HG03520 (cell line): ENCODE measurements at regions not wholly inside any gene's neighbourhood (a gene's known extent, or its start where the extent isn't known, plus 50 kb on each side); places are given as distances from the start of the nearest gene placed in this dataset.

Source experiments
- ATAC-seq: cut with Tn5 transposase; IDR thresholded peaks from one replicate; pipeline ENCODE4 v1.9.1; 2021; ENCODE audit warnings: mild to moderate bottlenecking, moderate library complexity; ENCODE audit not compliant: unreplicated experiment

DNA sequence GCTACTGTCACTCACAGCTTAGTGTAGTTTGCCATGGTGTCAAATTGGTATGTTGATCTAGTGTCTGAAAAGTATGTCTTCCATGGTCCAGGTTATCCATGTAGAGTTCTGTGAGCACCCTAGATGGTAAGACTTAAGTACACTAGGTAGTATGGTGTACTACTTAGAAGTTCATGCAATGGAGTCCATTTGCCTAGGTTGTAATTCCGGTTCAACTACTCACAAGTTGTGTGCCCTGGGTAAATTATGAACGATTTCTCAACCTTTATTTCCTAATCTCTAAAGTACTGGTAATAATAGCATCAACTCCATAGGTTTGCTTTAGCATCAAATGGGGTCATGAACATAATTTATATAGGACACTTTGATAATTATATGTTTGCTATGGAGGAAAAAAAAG, 666.2 kb upstream of the CELF2 start:
- no peak for ATAC-seq

DNA sequence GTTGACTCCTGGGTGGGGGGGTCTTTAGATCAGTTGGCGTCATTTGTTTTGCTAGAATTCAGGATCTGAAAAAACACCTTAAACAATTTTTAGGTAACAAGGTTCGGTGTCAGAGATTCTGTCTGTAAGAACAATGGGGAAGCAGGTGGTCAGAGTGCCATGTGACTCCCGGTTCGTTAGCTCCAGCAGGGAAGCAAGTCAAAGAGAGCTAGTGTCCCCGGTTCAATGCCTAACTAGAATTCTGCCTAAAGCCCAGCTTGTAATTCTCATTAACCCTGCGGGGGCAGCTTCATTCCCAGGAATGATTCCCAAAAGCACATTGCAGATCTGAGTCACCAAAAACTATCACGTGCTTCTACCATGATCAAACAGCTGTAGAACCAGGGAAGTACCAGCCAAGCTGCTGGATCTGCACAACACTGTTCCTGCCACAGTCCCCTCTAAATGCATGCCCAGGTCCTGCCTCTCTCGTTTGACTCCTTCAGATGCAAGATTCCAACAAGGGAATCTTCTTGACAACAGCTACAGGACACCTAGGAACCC, 664.3 kb upstream of the CELF2 start:
- no peak for ATAC-seq

DNA sequence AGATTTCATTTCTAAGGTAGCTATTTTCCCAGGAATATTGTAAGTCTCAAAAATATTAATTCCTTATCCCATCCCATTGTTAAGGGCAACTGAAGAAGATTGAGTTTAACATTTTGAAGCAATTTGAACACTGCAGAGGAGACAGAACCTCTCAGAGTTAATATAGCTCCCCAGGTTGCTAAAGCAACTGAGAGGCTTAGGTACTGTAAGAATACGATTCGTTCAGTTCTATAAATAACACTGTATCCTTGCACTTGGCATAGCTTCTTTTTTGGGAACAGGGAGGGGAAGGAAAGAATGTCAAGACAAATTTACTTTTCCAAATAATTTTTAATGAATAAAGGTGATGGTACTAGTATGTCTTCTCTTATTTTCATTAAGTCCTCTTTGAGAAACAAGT, 658.4 kb upstream of the CELF2 start:
- ATAC-seq: no peak

DNA sequence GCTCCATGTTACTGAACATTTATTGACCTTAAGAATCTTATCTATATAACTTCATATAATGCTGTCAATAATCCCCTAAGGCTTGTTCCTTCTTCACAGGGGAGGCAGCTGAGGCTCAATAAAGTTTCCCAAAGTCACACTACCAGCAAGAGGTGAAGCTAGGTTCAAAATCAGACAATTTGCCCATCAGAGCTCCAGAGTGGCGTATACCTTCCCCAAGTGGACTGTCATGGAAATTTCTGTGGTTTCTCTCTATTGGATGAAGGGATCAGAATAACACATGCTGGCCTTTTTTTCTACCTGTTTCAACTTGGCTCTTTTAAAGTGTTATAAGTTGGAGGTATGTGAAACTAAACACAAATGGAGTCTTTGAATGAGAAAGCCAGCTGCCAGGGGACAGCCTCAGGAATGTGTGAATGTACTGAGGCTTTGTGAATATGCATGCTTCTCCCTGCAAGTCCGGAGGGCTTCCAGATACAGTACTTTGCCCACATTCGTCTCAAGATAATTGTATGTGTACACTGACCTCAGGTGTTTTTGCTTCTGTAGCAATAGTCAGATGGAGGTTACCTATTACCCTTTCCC, 656.3 kb upstream of the CELF2 start:
- no peak for ATAC-seq

DNA sequence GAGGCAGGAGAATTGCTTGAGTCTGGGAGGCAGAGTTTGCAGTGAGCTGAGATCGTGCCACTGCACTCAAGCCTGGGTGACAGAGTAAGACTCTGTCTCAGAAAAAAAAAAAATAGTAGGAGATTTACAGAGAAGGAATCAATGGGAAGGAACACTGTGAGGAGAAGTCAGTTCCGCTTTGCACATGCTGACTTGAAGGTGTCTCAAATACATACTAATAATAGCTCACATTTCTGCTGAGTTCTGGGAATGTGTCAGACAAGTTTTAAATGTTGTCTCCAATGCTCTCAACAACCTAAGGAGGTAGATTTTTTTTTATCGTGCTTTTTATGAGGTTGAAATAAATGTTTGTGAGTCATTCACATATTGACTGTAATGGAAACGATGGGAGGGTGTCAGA, 654.9 kb upstream of the CELF2 start:
- no peak for ATAC-seq

DNA sequence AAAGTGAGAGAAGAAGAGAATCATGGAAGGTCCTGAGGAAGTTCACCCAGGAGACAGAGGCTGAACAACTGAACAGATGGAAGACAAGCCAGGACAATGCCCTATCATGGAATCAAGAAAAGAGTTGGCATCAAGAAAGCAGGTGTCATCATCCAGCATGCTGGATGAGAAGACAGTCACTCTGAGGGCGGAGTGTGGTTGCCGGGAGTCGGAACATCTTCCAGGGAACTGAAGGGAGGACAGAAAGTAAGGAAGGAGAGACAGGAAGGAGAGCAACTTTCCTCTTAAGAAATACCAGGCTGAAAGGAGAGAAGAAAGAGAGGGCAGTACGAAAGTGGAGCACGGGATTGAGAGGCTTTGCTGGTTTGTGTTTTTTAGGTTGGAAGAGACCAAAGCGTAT, 654.5 kb upstream of the CELF2 start:
- no peak for ATAC-seq

DNA sequence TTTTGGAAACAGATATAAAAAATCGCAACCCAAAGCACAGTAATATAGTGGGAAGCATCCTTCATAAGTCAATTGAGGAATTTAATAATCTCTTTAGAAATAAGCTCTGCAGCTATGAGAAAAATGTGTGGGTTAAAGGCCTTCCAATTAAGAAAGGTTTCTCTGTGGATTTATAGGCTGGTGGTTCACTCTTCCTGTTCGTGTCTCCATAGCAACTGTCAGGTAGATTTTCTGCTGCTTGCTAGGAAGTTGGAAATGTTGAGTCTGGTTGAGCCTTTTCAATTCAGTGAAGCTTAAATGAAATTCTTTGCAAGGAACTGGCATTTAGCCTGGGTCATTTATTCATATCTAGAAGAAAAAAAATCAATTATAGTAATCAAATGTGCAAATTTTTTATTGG, 652.8 kb upstream of the CELF2 start:
- ATAC-seq: no peak

DNA sequence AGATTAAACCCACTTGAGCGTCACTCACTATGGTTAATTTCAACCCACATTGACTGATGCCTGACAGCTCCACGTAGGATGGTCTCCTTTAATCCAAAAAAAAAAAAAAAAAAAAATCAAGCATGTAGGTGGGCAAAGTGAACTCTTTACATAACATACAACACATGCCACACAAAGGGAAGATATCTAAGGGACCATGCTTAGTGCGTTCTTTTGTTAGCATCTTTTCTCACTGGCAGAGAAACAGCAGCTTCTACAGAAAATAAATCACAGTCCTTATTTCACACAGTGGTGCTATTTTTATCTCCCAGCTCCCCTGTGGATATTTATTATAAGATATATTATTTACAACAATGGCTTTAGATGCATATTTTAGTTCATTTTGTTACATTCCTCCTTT, 652.0 kb upstream of the CELF2 start:
- ATAC-seq: no peak

DNA sequence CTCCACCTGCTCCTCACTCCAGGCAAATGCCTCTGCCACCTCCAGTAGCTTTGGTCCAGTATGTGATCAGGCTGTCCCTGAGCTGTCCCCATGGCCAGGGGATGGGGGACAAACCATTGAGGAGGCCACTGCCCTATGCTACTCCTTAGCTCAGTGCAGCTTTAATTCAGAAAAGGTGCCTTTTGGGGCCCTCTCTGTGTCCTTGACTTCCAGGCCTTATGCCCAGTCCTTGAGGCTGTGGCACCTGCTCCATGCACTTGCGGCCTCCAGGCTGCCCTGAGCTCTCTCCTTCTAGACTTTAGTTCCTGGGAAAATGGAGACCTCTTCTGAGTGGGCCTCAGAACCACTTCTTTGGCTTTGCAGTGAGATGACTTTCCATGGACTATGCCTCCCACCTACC, 650.8 kb upstream of the CELF2 start:
- no peak for ATAC-seq

DNA sequence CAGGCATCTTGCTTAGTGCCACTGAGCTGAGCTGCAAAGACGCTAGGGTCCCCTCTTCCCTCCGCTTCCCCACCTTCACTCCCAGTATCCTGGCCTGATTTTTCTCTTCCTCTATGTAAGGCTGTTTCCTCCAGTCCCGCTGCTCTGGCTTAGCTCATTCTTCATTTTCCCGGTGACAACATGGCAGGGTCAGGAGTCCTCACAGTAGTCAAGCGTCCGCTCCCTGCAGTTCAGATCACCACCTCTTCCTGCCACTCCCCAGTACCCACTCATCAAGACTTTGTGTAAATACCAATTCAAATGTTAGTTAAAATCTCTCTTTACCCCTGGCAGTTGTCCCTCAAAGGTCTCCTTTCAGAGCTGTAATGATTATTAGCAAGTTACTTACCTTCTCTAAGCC, 650.4 kb upstream of the CELF2 start:
- no peak for ATAC-seq

DNA sequence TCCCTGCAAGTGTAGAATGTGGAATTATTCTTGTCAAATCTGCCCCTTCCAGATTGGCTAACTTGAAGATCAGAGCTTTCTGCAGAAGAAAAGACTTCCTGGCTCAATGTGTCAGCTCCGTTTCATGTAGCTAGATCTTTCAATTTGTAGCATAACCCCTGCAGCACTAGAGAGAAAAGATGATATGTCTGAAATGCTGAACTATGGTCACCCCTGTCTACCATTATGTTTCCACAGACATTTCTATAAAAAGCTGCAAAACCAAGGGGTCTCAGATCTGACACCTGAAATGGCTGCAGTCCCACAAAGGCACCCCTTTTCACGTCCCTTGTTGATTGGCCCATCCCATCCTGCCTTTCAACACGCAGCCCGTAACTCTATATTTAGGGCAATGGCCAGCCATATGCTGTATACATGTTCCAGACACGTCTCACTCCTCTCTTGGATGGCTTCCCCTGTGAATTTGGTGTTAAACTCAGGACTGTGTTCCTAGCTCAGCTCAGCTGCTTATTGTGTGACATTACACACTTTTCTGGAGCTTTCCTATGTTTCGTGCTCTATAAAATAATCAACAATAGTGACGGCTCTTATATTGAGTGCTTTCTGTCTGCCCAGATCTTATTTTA, 648.6 kb upstream of the CELF2 start:
- ATAC-seq: no peak

DNA sequence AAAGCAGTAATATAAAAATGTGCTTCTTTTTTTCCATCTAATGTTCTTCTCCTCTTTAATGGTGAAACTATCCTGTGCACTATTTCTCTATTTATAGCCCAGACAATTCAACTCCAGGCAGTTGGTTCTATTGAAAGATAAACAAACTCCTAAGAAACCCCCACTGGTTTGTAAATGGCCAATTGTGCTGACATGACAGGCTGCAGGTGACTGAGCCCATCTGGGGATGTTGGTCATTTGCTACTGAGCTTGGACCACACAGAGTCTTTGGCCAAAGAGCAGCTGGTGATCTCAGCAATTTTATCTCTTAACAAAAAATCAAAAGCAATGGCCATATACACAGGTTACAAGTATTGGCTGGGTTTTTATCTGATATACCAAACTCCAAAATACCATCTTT, 631.8 kb upstream of the CELF2 start:
- no peak for ATAC-seq

DNA sequence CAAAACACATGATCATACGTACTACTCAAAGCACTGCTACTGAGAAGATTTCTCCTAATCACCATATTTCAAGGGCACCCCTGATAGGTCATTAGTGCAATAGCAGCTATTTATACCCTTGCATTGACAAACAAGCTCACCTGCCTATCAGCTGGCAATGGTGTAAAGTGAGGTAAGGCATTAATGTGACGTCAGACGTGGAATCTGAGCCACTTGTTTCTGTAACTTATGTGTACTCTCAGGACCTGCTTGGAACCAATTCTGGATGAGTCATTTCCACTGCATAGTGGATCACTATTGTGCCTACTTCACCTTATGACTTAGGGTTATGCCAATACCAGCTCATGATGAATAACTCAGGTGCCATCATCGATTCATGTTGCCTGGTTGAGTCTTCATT, 628.5 kb upstream of the CELF2 start:
- ATAC-seq: no peak

DNA sequence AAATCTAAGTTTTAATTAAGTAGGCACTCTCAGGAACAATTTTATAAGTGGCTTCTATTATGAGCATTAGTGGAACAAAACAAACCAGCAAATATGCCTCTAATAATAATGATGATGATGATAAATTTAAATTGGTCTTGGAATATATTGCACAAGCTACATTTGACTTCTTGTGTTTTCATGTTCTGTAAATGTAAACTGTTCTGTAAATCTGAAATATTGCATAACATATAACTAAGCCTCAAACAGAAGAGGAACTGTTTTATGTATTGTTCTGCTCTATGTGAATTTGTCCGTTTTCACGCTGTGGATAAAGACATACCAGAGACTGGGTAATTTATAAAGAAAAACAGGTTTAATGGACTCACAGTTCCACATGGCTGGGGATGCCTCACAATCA, 625.2 kb upstream of the CELF2 start:
- ATAC-seq: no peak

DNA sequence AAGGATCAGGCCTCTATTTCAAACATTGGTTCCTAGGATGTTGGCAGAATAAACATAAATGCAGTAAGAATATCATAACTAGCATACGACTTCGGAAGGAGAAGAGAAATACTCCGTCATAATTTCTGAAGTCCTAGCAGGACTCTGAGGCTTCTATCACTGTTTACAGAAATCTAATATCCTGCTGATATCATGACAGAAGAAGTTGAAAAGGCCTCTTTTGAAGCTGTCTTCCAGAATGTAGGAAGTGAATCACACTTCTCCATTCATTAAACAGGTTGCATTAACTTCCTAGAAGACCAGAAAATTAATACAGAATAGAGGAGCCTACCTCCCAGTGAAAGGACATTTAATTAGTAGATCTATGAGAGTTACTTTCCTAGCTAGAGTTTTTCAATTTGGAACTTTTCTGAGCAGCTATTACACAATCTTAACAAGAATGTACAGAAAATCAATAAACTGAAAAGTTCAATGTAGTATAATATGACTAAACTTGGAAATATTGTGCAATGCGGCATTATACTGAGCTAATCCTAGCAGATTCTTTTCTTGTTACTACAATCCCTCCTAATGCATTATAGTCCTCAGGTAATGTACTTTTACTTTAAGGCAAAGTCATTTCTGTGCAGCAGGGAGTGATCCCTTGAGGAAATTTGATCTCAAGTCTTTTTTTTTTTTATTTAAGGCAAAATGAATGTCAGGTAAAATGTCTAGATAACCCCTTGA, 622.6 kb upstream of the CELF2 start:
- ATAC-seq: no peak

DNA sequence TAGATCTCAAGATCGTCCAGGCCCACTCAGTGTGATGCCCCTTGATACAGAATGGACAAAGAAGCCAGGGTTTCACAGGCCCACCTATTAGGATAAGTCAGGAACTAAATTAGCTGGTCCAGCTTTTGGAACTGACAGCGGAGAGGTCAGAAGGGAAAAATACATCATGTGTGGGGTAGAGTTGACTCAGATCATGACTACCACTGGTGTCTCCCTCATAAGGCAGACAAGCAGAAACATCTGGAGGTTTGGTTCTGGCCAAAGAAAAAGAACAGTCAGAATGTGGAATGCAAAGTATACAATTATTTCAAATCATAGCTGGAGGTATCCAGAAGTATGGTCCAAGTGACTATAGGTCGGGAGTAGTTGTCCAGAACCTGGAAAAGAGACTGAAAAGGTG, 621.1 kb upstream of the CELF2 start:
- ATAC-seq: no peak

DNA sequence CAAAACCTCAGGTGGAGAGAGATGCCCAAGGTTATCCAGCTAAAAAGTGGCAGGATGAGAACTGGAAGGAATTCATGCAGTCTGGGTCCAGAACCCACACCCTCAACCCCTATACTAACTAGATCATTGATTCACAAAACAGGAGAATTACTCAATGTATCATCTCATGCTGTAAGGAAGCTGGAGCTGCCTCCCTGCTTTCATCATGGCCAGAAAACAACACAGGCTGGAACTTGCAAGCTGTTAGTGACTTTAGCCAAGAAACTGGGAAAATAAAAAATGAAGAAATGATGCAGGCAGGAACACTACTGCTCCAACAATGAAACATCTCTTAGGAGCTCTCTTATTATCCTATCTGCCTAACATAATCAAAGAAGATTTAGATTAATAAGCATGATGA, 619.8 kb upstream of the CELF2 start:
- no peak for ATAC-seq

DNA sequence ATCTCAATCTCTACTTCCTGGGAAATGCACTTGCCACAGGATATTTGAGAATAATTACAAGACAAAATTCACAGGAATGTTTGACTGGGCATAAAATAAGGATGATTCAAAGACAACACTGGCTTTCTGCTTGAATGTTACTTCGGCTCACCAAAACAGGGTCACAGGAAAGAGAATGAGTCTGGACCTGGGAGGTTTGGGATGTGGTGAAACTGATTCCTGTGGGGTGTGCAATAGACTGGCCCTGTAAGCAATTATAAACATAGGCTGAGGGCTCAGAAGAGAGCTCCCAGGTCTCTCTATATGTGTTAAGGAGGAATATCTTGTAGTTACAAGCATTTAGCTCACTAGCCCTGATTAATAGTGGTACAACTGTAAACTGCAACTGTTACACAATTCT, 613.9 kb upstream of the CELF2 start:
- ATAC-seq: no peak

DNA sequence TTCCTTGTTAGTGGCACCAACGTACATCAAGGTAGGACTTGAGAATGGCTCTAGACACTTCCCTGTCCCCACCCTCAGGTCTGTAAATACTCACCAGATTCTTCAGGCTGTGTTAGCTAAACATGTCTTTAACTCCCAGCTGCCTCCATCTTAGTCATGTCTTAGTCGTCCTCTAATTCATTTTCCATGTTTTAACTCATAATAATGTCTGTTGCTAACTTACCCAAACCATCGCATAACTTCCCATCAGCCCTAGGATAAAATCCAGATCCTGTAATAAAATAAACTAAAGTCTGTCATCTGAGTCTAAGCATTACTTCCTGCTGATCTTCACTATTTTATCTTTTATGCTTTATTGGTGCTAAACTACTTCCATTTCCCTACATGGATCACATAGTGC, 600.0 kb upstream of the CELF2 start:
- ATAC-seq: no peak

DNA sequence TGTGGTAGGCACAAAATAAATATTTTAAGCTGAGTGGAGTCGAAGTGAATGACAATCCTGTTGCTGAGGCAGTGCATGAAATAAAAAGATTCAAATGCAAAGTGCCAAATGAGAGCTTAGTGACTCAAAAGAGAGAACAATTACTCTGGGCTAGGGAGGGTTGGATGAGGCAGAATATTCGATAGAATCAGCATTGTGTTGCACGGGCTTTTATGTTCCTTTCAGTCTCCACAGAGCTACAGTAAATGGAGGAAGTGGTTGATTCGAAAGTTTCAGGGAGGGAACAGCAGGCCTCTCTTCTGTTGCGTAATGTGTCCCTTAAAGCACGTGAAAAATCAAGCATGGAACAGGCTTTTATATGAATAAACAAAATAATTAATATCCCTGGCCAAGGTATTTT, 599.3 kb upstream of the CELF2 start:
- peak; percentile 95 for ATAC-seq

DNA sequence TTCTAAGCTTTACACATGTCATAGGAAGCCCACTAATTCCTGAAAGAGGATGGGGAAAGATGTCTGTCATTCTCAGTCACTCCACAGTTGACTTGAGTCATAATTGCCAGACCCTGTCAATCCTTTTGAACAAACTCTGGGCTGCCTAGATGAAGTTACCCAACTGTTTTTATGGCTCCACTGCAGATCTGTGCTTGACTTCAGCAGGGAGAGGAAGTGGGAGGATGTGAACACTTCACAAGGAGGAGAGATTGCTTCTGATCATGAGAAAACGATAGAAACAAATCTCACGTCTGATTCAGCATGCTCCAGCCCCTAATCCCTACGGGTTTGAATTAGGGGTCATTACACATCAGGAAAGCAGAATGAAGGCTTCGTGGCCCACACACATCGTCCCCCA, 596.6 kb upstream of the CELF2 start:
- ATAC-seq: no peak

DNA sequence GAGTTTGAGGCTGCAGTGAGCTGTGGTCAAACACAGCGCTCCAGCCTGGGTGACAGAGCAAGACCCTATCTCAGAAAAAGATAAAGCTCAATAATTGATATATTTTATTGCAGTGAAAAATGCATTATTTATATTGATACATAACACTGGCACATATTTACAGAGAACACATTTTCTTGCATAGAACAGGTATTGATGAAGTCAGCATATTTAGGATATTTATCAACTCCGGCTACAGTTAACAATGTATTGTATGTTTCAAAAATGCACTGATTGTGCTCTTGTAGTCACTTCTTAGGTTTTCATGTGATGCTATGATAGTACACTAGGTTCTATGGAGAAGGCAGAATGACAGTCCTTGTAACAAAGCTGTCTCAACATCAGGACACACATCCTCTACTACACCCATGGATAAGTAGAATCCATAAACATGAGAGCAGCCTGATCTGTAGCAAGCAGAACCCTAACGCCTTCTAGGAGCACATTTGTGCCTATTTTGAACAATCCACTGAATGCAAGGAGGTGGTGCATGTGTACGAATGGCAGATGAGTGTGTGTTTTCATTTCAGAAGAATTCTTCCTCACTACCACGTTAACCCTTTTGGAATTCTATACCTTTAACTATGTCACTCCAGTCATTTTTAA, 586.1 kb upstream of the CELF2 start:
- no peak for ATAC-seq
